WI38 (cell line): ENCODE measurements at regions not wholly inside any gene's neighbourhood (a gene's known extent, or its start where the extent isn't known, plus 50 kb on each side); places are given as distances from the start of the nearest gene placed in this dataset.

Experiments
- H3K4me3 ChIP-seq: 2 replicates; pipeline ENCODE4 v1.5.1; 2011; ENCODE audit warnings: low read depth, mild to moderate bottlenecking, control low read depth, low read length
- CTCF ChIP-seq: IDR thresholded peaks from 2 replicates; pipeline ENCODE4 v1.5.1; 2012; ENCODE audit warnings: low read depth, mild to moderate bottlenecking, control low read depth, low read length

- H3K4me3 ChIP-seq, result no peak overlapping the region
- TF ChIP-seq CTCF, result no peak
Measured at GRCh38 chr4:130851932-130852331, 1756.0 kb downstream of the C4orf33 start.

- TF ChIP-seq CTCF, result no peak
- H3K4me3 ChIP-seq, result no peak overlapping the region
Measured at GRCh38 chr4:130855533-130855932, 1759.6 kb downstream of the C4orf33 start.

- TF ChIP-seq CTCF, result no peak
- H3K4me3 ChIP-seq, result no peak overlapping the region
Measured at GRCh38 chr4:130859991-130860390, 1764.0 kb downstream of the C4orf33 start.

- H3K4me3 ChIP-seq, result no peak overlapping the region
- no peak for TF ChIP-seq CTCF
Measured at GRCh38 chr4:130896920-130897319, 1801.0 kb downstream of the C4orf33 start.

GRCh38 chr4:130901321-130901720, 1805.4 kb downstream of the C4orf33 start:
- TF ChIP-seq CTCF, result no peak

GRCh38 chr4:130922955-130923354, 1827.0 kb downstream of the C4orf33 start:
- no peak for TF ChIP-seq CTCF
- H3K4me3 ChIP-seq, result no peak overlapping the region

More at GRCh38 chr4:130901321-130901720, 1805.4 kb downstream of the C4orf33 start:
- no peak overlapping the region for H3K4me3 ChIP-seq

- H3K4me3 ChIP-seq, result no peak overlapping the region
Measured at GRCh38 chr4:130955520-130955919, 1859.6 kb downstream of the C4orf33 start.

More at GRCh38 chr4:130955520-130955919, 1859.6 kb downstream of the C4orf33 start:
- no peak for TF ChIP-seq CTCF
